ENCODE measurements at regions not wholly inside any gene's neighbourhood (a gene's known extent, or its start where the extent isn't known, plus 50 kb on each side); places are given as distances from the start of the nearest gene placed in this dataset.

DNA sequence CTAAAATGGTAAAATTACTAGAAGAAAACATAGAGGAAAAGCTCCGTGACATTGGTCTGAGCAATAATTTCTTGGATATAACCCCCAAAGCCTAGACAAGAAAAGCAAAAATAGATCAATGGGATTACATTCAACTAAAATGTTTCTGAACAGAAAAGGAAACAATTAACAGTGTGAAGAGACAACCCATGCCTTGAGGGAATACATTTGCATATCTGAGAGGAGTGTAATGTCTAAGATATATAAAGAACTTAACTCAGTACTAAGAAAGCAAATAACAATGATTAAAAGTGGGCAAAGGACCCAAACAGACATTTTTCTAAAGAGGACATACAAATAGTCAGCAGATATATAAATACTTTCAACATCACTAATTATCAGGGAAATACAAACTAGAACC, 206.2 kb downstream of the VAPA start:
- TF ChIP-seq, protein P1, sequence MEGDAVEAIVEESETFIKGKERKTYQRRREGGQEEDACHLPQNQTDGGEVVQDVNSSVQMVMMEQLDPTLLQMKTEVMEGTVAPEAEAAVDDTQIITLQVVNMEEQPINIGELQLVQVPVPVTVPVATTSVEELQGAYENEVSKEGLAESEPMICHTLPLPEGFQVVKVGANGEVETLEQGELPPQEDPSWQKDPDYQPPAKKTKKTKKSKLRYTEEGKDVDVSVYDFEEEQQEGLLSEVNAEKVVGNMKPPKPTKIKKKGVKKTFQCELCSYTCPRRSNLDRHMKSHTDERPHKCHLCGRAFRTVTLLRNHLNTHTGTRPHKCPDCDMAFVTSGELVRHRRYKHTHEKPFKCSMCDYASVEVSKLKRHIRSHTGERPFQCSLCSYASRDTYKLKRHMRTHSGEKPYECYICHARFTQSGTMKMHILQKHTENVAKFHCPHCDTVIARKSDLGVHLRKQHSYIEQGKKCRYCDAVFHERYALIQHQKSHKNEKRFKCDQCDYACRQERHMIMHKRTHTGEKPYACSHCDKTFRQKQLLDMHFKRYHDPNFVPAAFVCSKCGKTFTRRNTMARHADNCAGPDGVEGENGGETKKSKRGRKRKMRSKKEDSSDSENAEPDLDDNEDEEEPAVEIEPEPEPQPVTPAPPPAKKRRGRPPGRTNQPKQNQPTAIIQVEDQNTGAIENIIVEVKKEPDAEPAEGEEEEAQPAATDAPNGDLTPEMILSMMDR (IDR thresholded peaks at IDR 0.05) = no peak
- TF ChIP-seq POLR2A (IDR thresholded peaks at IDR 0.05) (no peak), EP300 (IDR thresholded peaks at IDR 0.05) (no peak)

All from ovary (tissue), 3 donors.